ENCODE measurements at regions not wholly inside any gene's neighbourhood (a gene's known extent, or its start where the extent isn't known, plus 50 kb on each side); places are given as distances from the start of the nearest gene placed in this dataset.

DNA sequence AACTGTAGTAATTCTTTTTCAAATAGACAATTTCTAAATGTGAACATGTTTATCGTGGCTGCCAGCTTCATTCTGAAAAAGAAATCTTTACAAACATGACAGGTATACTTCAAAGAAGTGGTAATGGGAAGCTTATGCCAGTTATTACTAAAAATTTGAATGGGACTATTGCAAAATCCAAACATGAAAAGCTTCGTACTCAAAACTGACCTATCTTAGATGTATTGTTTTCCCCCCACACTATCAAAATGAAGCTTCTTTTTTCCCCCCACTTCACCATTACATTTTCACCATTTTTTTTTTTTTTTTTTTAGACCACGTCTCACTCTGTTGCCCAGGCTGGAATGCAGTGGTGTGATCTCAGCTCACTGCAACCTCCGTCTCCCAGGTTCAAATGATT lies 50.4 kb upstream of the SERTAD2 start:
- DNase-seq (ENCODE audit: low read depth in 2 of 3, low spot score in 2 of 3): no peak

DNA sequence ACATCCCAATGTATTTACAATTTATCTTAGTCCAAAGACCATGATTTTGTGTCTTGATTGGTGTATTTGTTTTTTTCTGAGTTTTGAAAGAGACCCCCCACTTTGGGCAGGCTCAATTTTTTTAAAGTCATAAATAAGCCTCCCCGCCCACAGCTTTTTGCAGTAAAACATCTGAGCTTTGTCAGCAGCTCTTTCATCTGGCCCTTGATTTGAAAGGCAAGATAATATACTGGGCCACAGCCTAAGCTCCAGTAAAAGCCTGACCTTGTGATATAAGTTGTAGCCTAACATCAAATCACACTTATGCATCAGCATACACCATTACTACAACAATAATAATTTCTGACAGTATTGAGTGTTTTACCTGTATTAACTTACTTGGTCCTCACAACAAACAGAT lies 51.3 kb upstream of the SERTAD2 start:
- no peak for DNase-seq (ENCODE audit: low read depth in 2 of 3, low spot score in 2 of 3)

DNA sequence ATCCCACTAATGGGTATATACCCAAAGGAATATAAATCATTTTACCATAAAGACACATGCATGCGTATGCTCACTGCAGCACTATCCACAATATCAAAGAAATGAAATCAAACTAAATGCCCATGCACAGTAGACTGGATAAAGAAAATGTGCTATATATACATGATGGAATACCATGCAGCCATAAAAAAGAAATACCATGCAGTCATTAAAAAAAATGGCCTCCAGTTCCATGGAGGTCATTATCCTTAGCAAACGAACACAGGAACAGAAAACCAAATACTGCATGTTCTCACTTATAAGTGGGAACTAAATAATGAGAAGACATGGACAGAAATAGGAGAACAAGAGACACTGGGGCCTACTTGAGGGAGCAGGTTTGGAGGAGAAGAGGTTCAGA lies 53.6 kb upstream of the SERTAD2 start:
- no peak for DNase-seq (ENCODE audit: low read depth in 2 of 3, low spot score in 2 of 3)

DNA sequence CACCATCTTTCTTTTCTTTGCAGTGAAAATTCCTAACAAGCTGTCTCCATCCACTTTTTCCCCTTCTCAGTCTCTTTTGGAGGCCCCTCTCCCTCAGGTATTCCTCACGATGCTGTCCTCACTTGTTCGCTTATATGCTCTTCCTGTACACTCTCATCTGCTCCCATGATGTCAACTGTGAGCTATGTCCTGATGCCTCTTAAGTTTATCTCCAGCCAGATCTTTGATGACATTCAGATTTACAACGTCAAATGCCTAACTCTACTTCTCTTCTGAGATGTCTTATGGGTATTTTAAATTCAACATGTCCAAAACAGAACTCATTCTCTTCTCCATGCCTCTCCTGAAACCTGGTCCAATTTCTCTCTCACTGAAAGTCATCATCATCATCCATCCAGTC lies 55.1 kb upstream of the SERTAD2 start:
- DNase-seq (ENCODE audit: low read depth in 2 of 3, low spot score in 2 of 3): no peak

DNA sequence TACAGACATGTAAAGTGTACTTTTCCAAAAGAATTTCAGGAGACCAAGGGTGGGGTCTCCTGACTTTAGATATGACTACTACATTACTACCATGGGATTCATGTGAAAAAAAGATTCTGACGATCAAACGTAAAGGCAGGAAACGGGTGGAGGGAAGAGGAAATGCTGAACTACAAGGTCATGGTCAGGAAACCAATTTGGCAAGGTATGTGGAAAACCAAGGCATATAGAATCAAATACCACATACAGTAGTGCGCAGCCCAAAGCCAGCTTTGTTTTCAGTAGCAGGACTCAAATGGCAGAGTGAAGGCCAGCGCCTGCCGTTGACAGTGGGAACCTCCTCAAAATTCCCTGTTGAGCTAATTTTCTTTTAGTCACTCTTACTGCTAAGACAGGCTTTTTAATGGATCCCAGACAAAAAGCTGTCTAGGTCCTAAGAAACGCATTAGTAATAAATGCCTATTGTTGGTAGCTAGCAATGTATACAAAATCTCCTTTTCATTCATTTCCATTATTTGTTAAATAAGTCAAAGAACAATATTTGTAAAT lies 57.6 kb upstream of the SERTAD2 start:
- peak in 1 of 3 donors; percentile 33 for DNase-seq (ENCODE audit: low read depth in 2 of 3, low spot score in 2 of 3)

DNA sequence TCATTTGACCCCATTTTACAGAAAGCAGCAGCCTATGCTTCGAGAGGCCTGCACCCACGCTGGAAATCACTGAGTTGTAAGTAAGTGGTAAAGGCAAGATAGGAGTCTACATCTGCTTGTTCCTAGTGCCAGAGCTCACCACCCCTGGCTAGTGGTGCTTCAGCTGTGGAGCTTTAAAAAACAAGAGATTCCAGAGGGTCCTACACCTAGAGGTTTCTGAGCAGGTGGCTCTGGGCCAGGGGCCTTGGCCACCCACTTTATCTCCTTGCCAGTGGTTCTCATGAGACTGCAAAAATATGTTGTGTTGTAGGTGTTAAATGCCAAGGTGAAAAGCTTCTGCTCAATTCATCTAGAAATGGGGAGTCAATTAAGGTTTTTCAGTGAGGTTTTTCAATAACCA lies 60.0 kb upstream of the SERTAD2 start:
- DNase-seq (ENCODE audit: low read depth in 2 of 3, low spot score in 2 of 3): no peak

DNA sequence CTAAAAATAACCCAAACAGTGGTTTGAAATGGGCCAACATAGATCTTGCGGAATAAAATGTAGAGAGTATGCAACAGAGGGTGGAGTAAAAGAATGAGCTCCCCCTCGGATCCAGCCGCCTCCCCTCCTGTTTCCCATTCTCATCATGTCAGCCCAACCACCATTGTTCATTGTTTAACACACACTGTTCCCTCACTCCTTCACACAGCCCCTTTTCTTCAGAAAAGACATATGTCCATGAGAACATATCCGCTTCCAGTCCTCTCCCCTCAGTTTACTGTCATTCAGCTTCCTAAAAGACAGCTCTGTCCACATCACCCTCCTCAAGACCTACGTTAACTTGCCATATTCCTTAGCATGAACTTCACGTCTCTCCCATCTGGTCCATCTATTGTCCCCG lies 62.9 kb upstream of the SERTAD2 start:
- DNase-seq (ENCODE audit: low read depth in 2 of 3, low spot score in 2 of 3): no peak

DNA sequence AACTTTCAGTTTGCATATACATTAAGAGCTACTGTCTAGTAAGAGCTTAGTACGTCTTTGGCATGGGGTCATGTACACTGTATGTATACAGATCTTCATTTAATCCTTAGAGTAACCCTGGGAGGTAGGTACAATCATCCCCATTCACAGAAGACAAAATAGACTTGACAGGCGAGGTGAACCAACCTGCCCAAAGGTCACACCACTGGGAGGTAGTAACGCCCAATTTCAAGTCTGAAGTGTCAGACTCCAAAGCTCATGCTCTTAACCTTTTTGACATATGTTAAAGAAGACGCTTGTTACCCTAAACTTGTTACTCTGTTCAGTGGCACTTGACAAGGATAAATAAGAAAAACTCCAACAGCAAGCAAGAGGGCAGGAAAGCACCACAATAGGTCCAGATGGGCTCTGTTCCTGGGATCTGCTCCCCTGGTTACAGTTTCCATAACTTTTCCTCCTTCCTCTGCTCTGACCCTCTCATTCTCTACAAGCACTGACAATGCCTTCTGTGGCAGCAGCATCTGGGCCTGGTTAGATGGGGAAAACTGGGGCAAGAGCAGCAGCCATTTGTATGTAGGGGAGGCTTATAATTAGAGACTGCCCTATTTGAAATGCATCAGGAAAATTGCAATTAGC lies 64.7 kb upstream of the SERTAD2 start:
- no peak for DNase-seq (ENCODE audit: low read depth in 2 of 3, low spot score in 2 of 3)

DNA sequence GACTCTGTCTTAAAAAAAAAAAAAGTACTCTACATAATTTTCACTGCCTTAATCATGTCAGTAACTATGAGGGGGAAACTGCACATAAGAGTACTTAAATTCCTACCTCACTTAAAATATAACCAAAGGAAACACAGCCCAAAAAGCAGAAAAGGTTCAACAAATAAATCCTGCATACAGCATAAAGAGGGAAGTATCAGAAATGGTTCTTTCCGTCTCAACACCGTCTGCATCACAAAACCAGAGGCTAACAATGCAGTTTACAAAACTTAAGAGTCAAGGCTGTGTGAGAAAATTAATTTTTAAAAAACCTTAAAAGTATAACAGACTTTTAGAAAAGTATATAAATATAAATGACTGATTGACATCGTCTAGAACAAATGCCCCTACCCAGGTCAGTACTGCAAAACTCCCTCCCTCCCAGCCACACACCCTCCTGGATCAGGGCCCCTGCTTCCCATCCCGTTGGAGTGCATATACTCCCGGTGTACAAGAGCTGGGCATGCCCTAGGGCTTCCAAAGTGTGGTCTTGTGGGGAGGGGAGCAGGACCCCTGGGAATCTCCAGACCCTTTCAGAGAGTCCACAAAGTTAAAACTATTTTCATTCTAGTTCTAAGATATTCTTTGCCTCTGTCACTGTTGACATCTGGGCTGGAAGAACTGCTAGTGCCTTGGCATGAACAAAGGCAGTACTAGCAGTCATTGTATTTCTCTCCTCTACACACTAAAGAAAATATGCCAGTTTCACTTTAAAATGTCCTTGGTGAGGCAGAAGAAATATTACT lies 67.0 kb upstream of the SERTAD2 start:
- peak in 1 of 3 donors; percentile 33 for DNase-seq (ENCODE audit: low read depth in 2 of 3, low spot score in 2 of 3)

DNA sequence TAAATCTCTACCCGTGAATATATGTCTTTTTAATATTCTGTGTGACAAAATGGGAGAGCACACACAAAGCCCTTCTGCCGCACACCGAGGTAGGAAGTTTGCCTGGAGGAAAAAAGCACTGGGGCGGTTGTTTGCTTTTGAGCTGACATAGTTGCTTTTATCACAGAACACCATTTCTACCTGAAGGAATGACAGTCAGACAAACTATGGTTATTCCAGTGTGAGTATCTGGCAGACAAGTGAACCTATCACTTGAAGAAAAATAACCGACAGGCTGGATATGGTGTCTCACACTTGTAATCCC lies 67.6 kb upstream of the SERTAD2 start:
- no peak for DNase-seq (ENCODE audit: low read depth in 2 of 3, low spot score in 2 of 3)

DNA sequence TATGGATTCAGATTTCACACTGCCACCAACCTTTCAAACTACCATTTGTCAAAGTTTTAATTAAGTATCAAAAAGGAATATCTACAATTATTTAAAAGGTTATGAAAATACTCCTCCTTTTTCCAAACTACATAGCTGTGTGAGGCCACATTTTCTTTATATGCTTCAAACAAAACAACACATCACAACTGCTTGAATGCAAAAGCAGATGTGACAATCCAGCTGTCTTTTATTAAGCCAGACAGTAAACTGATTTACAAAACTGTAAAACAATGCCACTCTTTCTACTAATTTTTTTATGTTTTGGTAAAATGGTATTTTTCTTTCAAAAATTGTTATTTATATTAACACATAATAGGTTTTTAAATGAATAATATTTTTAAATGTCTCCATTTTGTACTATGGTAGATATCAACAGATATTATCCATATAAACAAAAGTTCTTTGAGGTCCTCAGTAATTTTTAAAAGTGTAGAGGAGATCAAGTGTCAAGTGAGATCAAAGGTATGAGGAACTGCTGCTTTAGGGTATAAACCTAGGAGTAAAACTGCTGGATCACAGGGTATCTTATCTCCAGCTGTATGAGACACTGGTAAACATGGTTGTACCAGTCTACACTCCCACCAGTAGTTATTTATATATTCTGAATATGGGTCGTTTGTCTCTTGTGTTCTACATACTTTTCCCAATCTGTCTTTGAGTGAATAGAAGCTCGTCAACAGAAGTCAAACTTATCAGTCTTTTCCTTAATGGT lies 68.8 kb upstream of the SERTAD2 start:
- DNase-seq (ENCODE audit: low read depth in 2 of 3, low spot score in 2 of 3): no peak

DNA sequence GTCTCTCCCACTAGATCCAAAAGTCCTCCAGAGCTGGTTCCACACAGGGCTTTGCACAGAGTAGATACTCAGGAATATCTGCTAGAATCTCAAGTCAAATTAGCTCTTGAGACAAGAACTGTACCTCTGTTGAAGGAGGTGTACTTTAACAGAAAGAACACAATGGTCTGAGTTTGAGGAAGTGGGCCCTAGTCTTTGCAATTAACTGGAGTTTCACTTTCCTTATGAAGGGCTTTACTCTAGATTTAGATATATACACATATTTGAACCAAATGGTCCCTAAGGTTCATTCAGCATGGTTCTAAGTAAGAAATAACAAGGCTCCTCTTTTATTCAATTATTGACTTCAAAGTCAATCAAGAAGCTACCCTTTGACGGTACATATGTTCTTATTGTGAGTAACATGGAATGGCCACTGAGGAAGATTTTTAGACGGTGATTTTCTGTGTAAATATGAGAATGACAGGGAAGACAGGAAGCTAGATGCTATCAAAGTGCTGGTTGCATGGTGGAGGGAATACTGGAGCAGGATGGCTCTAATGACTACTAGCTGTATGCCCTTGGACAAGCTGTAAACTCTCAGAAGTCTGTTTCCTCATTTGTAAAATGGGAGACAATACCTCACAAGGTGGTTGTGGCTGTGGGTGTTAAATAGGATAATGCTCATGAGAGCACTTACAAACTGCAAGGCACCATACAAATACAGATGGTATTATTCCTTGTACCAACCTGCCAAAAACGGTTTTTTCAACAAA lies 73.5 kb upstream of the SERTAD2 start:
- DNase-seq (ENCODE audit: low read depth in 2 of 3, low spot score in 2 of 3): peak in 2 of 3 donors; percentile 52 to 68

DNA sequence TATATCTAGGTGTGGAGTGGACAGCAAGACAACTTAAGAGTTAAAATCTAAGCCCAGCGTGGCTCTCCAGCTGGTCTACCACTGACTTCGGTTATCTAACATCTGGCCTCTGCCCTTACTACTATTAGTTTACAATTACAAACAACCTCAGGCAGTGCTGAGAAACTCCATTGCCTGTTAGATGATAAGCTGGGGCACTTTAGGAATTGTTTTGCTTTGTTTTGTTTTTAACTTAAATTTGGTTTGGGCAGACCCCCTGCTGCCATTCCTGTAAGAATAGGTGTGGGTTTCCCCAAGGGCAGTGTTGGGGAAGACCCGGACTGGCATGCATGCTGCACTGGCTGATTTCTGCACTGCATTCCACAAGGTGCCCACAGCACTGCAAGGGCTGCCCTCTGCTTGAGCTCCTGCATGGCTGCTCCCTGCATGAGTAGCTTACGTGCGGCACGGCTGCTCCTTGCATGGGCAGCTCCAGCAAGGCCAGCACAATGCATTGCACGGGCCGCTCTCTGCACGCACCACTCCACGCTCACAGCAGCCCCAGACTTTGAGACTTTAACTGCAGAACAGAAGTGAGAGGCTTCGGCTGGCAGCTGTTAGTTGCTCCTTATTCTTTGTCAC lies 74.2 kb upstream of the SERTAD2 start:
- DNase-seq (ENCODE audit: low read depth in 2 of 3, low spot score in 2 of 3): no peak

DNA sequence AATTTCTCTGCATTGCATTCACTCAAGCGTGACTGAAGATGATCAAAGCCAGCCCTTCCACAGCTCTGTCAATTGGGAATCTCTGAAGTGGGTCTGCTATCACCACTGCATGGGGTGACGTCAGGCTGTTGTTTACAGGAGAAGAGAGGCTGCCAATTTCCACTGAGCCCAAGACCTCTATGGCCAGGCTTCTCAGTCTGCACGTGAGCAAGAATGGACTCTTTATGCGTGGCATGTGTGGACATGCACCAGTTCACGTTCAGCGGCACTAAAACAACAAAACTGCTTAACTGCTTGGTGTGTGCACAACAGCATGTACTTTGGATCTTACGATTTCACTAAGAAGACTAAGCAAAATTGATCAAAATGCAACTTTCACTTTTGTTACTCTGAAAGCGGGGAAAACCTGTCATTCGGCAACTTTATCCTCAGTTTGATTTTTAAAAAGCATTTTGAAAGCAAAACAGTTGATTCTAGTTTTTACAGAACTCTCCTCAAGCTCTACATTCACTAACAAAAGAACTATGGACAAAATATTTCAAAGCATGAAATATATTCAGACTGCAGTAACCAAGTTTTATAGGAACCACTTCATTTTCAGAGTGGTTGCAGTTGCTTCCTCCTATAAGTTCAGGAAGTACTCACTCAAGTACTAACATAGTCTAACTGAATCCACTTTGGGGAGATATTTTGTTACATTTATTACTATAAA lies 77.0 kb upstream of the SERTAD2 start:
- peak in 1 of 3 donors; percentile 44 for DNase-seq (ENCODE audit: low read depth in 2 of 3, low spot score in 2 of 3)

DNA sequence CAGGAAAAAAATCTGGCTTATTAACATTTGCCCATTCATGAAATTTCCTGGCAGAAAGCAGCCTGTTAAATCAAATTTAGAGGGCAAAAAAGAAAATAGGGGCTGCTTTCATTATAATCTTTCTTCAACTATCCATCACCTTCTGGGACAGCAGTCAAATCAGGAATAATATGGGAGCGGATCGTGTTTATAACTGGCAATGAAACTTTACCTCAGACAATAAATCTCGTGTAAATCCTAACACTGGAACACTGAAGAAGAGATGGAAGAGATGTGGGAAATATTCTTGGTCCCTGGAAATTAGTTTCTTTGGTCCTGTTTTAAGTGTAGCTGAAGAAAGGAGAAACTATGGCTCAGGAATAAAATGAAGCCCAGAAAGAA lies 77.5 kb upstream of the SERTAD2 start:
- DNase-seq (ENCODE audit: low read depth in 2 of 3, low spot score in 2 of 3): no peak

DNA sequence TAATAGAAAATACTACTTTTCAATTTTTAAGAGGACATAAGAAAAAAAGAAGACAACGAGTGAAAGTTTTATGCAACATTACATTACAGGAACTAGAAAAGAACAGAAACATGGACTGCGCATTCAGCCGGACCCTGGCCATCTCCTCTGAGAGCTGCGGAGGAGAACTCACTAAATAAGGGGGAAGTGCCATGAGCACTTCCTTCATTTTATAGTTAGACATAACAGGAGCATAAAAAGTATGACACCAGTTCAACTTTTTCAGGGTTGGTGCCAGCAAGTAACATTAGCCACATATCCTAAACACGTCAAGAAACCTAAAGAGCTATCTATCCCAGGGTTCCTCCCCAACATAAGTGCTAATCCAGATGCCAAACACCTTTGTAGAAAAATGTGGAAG lies 78.0 kb upstream of the SERTAD2 start:
- DNase-seq (ENCODE audit: low read depth in 2 of 3, low spot score in 2 of 3): peak in 1 of 3 donors; percentile 29

DNA sequence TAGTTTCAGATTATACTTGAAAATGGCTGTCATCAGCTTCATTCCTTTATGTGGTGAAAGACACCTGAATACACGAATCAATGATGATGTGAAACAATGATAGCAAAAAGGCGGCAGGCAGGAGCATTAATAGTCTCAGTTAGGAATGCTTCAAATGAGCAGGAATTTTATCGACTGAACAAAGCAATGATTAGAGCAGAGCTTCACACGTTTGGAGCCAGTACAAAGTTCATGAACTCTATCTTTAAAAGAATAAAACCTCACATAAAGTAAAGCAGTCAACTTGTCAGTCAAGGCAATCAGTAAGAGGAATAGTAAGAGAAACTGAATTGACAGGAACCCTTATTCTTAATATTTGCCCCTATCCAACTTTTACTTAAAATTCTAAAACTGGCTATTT lies 78.4 kb upstream of the SERTAD2 start:
- DNase-seq (ENCODE audit: low read depth in 2 of 3, low spot score in 2 of 3): no peak

DNA sequence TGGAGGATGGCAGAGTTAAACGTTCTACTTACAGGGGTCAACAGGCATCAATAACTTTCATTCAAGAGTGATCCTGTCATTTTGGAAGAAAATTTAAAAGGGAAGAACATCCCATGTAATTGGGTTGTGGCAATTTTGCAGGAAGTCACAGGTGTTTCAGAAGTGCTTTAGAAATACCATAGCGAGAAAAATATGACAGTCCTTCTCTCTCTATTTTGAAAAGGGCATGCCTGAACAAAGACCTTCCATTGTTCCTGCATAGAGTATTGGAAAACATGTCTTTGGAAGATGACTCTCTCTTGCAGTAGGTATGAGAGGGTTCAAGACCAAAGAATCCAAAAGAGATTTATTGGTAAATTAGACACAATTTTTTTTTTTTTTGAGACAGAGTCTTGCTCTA lies 81.8 kb upstream of the SERTAD2 start:
- DNase-seq (ENCODE audit: low read depth in 2 of 3, low spot score in 2 of 3): no peak

DNA sequence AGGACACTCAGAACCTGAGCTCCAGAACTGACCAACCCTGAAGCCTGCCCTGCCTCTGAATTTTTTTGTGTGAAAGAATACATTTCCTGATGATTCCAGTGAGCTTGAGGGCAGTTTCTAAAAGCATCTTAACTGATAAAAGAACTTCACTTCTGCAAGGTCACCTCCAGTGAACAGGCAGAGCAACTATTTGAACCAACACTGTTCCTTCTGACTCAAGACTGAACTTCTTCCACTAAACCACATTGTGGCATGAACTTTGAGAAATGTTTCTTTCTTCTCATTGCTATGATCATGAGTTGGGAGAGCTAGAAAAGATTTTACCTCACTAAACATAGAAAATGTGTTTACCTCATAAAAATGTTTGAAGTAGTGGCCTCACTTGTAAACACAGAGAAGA lies 83.8 kb upstream of the SERTAD2 start:
- no peak for DNase-seq (ENCODE audit: low read depth in 2 of 3, low spot score in 2 of 3)

DNA sequence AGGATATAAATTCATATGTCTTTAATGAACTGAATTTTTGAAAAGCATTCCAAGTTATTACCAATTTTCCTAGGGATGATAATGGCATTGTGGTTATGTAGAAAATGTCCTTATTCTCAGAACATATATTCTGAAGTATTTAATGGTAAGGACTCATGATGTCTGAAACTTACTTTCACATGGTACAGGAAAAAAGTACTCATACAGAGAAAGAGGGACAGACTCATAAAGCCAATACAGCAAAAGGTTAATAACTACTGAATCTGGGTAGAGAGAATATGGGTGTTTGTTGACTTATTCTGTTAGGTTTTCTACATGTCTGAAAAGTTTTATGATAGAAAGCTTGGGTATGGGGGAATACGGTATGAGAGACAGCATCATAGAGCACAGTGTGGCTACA lies 84.3 kb upstream of the SERTAD2 start:
- no peak for DNase-seq (ENCODE audit: low read depth in 2 of 3, low spot score in 2 of 3)
